ENCODE measurements at regions not wholly inside any gene's neighbourhood (a gene's known extent, or its start where the extent isn't known, plus 50 kb on each side); places are given as distances from the start of the nearest gene placed in this dataset.

- H3K4me1 ChIP-seq: no peaks in the 10 kb centered on the region
Measured at GRCh38 chr10:35728341-35728740, 86.2 kb upstream of the FZD8 start.

GRCh38 chr10:35726846-35727245 lies 84.8 kb upstream of the FZD8 start:
- Histone ChIP-seq H3K4me3 (no peak overlapping the region), H3K36me3 (replicated peaks in 1 of 2; ENCODE audit: insufficient read depth in 1 of 2, low read depth in 2 of 2) (no peaks in the 10 kb centered on the region), H3K9me3 (no peaks in the 10 kb centered on the region), H3K27me3 (no peaks in the 10 kb centered on the region), H3K27ac (no peak overlapping the region), H3K4me1 (no peaks in the 10 kb centered on the region)
- ATAC-seq (no peak), DNase-seq (no peak)
- intact Hi-C loops (cut with DNase I): no loop called here
- TF ChIP-seq, protein P1, sequence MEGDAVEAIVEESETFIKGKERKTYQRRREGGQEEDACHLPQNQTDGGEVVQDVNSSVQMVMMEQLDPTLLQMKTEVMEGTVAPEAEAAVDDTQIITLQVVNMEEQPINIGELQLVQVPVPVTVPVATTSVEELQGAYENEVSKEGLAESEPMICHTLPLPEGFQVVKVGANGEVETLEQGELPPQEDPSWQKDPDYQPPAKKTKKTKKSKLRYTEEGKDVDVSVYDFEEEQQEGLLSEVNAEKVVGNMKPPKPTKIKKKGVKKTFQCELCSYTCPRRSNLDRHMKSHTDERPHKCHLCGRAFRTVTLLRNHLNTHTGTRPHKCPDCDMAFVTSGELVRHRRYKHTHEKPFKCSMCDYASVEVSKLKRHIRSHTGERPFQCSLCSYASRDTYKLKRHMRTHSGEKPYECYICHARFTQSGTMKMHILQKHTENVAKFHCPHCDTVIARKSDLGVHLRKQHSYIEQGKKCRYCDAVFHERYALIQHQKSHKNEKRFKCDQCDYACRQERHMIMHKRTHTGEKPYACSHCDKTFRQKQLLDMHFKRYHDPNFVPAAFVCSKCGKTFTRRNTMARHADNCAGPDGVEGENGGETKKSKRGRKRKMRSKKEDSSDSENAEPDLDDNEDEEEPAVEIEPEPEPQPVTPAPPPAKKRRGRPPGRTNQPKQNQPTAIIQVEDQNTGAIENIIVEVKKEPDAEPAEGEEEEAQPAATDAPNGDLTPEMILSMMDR (IDR thresholded peaks at IDR 0.05): no peak
- no peak for TF ChIP-seq POLR2A (IDR thresholded peaks at IDR 0.05)
- 69 to 78% methylated on average over 2 of the region's 2 CpGs for WGBS, 2 donors

More at GRCh38 chr10:35728341-35728740, 86.2 kb upstream of the FZD8 start:
- Histone ChIP-seq H3K27me3 (no peaks in the 10 kb centered on the region), H3K36me3 (replicated peaks in 1 of 2; ENCODE audit: insufficient read depth in 1 of 2, low read depth in 2 of 2) (no peaks in the 10 kb centered on the region), H3K9me3 (no peaks in the 10 kb centered on the region), H3K4me3 (no peak overlapping the region), H3K27ac (no peak overlapping the region)
- no peak for TF ChIP-seq POLR2A (IDR thresholded peaks at IDR 0.05)
- TF ChIP-seq, protein P1 (IDR thresholded peaks at IDR 0.05): no peak
- no peak for ATAC-seq
- 46 to 56% methylated on average over 5 of the region's 5 CpGs for WGBS, 2 donors
- intact Hi-C loops (cut with DNase I): no loop called here
- DNase-seq: no peak

GRCh38 chr10:35723992-35724391 lies 81.9 kb upstream of the FZD8 start:
- H3K27ac ChIP-seq: no peak overlapping the region
- TF ChIP-seq POLR2A (IDR thresholded peaks at IDR 0.05): no peak
- TF ChIP-seq, protein P1 (IDR thresholded peaks at IDR 0.05): no peak
- no peak overlapping the region for H3K4me3 ChIP-seq
- H3K36me3 ChIP-seq (replicated peaks in 1 of 2; ENCODE audit: insufficient read depth in 1 of 2, low read depth in 2 of 2): no peaks in the 10 kb centered on the region
- intact Hi-C loops (cut with DNase I): no loop called here
- DNase-seq (no peak), ATAC-seq (no peak)
- H3K4me1 ChIP-seq: no peaks in the 10 kb centered on the region
- peaks cover 0 to 4% of the 10 kb centered on the region in 2 donors for H3K27me3 ChIP-seq
- 91 to 92% methylated on average over 5 of the region's 5 CpGs for WGBS, 2 donors
- no peaks in the 10 kb centered on the region for H3K9me3 ChIP-seq

GRCh38 chr10:35723059-35723458 lies 81.0 kb upstream of the FZD8 start:
- ATAC-seq: no peak
- 81 to 83% methylated on average over 4 of the region's 4 CpGs for WGBS, 2 donors
- H3K27ac ChIP-seq: no peak overlapping the region
- TF ChIP-seq, protein P1 (IDR thresholded peaks at IDR 0.05): no peak
- no peak for TF ChIP-seq POLR2A (IDR thresholded peaks at IDR 0.05)
- H3K36me3 ChIP-seq (replicated peaks in 1 of 2; ENCODE audit: insufficient read depth in 1 of 2, low read depth in 2 of 2): no peaks in the 10 kb centered on the region
- H3K9me3 ChIP-seq: no peaks in the 10 kb centered on the region
- no peaks in the 10 kb centered on the region for H3K4me1 ChIP-seq
- intact Hi-C loops (cut with DNase I): no loop called here
- no peak overlapping the region for H3K4me3 ChIP-seq
- DNase-seq: no peak
- H3K27me3 ChIP-seq: peaks cover 0 to 4% of the 10 kb centered on the region in 2 donors

- H3K9me3 ChIP-seq: no peaks in the 10 kb centered on the region
- 36 to 40% methylated on average over 4 of the region's 4 CpGs for WGBS, 2 donors
- intact Hi-C loops (cut with DNase I): no loop called here
- H3K4me1 ChIP-seq: no peaks in the 10 kb centered on the region
- H3K27me3 ChIP-seq: peaks cover 0 to 4% of the 10 kb centered on the region in 2 donors
- DNase-seq: no peak
- H3K4me3 ChIP-seq: no peak overlapping the region
- no peaks in the 10 kb centered on the region for H3K36me3 ChIP-seq (replicated peaks in 1 of 2; ENCODE audit: insufficient read depth in 1 of 2, low read depth in 2 of 2)
- TF ChIP-seq POLR2A (IDR thresholded peaks at IDR 0.05): no peak
- TF ChIP-seq, protein P1 (IDR thresholded peaks at IDR 0.05): no peak
- no peak for ATAC-seq
- no peak overlapping the region for H3K27ac ChIP-seq
Measured at GRCh38 chr10:35722636-35723035, 80.5 kb upstream of the FZD8 start.
